Panc1 (cell line): ENCODE measurements at regions not wholly inside any gene's neighbourhood (a gene's known extent, or its start where the extent isn't known, plus 50 kb on each side); places are given as distances from the start of the nearest gene placed in this dataset.
"Not testable (repeated sequence)": the region's sequence is repeated elsewhere in the genome, so short reads cannot be mapped to it uniquely, and the experiment has no call there.

Experiments
- ATAC-seq: fragments of 200-7000 bp; cut with Tn5 transposase; 2 replicates; pipeline ENCODE4 v1.9.1; 2020; ENCODE audit warnings: mild to moderate bottlenecking, moderate library complexity
- BruUV-seq: library from RNA; stranded (reverse); fragments of 400-500 nt; replicated peaks from 2 replicates; lab custom pipeline; 2021; lab: Mats Ljungman, UMichigan
- CTCF ChIA-PET: fragments of 300-600 bp; sonication (Branson Sonifier 250); formaldehyde crosslinking; loops from one replicate; lab custom pipeline; 2022; ENCODE audit warnings: antibody characterized with exemption; lab: Charles Lee
- POLR2A ChIA-PET: fragments of 300-600 bp; sonication (Branson Sonifier 250); formaldehyde crosslinking; loops from one replicate; lab custom pipeline; 2022; ENCODE audit warnings: antibody characterized with exemption; lab: Charles Lee
- DNase-seq: peaks from one replicate; pipeline ENCODE4 v3.0.0-alpha.2; 2010; ENCODE audit warnings: low read depth, low spot score
- H3K27ac ChIP-seq: 2 replicates; pipeline ENCODE4 v1.5.1; 2011; ENCODE audit warnings: mild to moderate bottlenecking, low read length, inconsistent platforms
- H3K27me3 ChIP-seq: fragments of 200-500 bp; sonication (Bioruptor generic); 2 replicates; pipeline ENCODE4 v1.6.0; 2014; ENCODE audit warnings: low read length, inconsistent platforms; ENCODE audit not compliant: control insufficient read depth, insufficient read depth
- H3K36me3 ChIP-seq: fragments of 200-500 bp; sonication (Bioruptor generic); 2 replicates; pipeline ENCODE4 v1.5.1; 2014; ENCODE audit warnings: inconsistent platforms, mild to moderate bottlenecking, low read length, moderate library complexity; ENCODE audit not compliant: control insufficient read depth, insufficient read depth
- H3K4me1 ChIP-seq: 2 replicates; pipeline ENCODE4 v1.5.1; 2011; ENCODE audit warnings: inconsistent platforms, mild to moderate bottlenecking, low read length, moderate library complexity; ENCODE audit not compliant: control insufficient read depth, insufficient read depth
- H3K4me3 ChIP-seq, 2 experiments: 2 replicates each; pipeline ENCODE4 v1.5.1; 2011 to 2012; ENCODE audit warnings: low read depth in 2 of 2, low read length in 2 of 2, mild to moderate bottlenecking in 2 of 2, inconsistent platforms in 1 of 2, moderate library complexity in 1 of 2
- H3K9me3 ChIP-seq: fragments of 200-500 bp; sonication (Bioruptor generic); 2 replicates; pipeline ENCODE4 v1.5.1; 2014; ENCODE audit warnings: low read depth, mild to moderate bottlenecking, inconsistent platforms, low read length, moderate library complexity; ENCODE audit not compliant: control insufficient read depth, insufficient read depth
- CTCF ChIP-seq: fragments of 450-650 bp; IDR thresholded peaks from 2 replicates; pipeline ENCODE4 v1.5.1; 2017; ENCODE audit warnings: mild to moderate bottlenecking
- POLR2AphosphoS5 ChIP-seq: IDR thresholded peaks from 2 replicates; pipeline ENCODE4 v1.6.1; 2012; ENCODE audit warnings: mild to moderate bottlenecking, low read depth, low read length, moderate library complexity
- REST ChIP-seq, 2 experiments: IDR thresholded peaks; 2 replicates each; pipeline ENCODE4 v1.6.1; 2011 to 2012; ENCODE audit warnings: low read depth in 2 of 2, control low read depth in 1 of 2, low read length in 1 of 2, mild to moderate bottlenecking in 1 of 2, moderate library complexity in 1 of 2; ENCODE audit not compliant: insufficient read depth in 1 of 2
- SIN3A ChIP-seq: IDR thresholded peaks from 2 replicates; pipeline ENCODE4 v1.6.1; 2012; ENCODE audit warnings: low read depth, mild to moderate bottlenecking, low read length, moderate library complexity, borderline replicate concordance; ENCODE audit not compliant: insufficient read depth
- TCF7L2 ChIP-seq: IDR thresholded peaks from 2 replicates; pipeline ENCODE4 v1.6.1; 2011; ENCODE audit warnings: mild to moderate bottlenecking, low read depth, low read length, inconsistent platforms
- in situ Hi-C: cut with HindIII; loops from 2 replicates; pipeline ENCODE4 v1.10.0; 2016; ENCODE audit warnings: low sequenced_read_pairs, low pct_unique_long_range_greater_than_20kb
- intact Hi-C: fragments of 100-400 bp; cut with micrococcal nuclease; formaldehyde crosslinking; loops from one replicate; pipeline ENCODE4 v1.10.0; 2022; ENCODE audit not compliant: unreplicated experiment

GRCh38 chr6:140653972-140654371 lies 1279.5 kb upstream of the CITED2 start:
- Histone ChIP-seq H3K9me3 (no peaks in the 10 kb centered on the region), H3K36me3 (no peaks in the 10 kb centered on the region; the same call in 1 of the 2 replicates), H3K27me3 (no peaks in the 10 kb centered on the region), H3K4me1 (no peaks in the 10 kb centered on the region), H3K27ac (no peak overlapping the region), H3K4me3 (no peak overlapping the region)
- TF ChIP-seq POLR2AphosphoS5 (no peak), TCF7L2 (no peak), CTCF (no peak), REST (IDR thresholded peaks at IDR 0.05; ENCODE audit: insufficient read depth in 1 of 2, low read depth in 2 of 2, low read length in 1 of 2) (no peak), SIN3A (no peak)
- CTCF ChIA-PET: no interaction called here
- BruUV-seq: no TSS peak
- POLR2A ChIA-PET: no interaction called here
- in situ Hi-C loops (no loop called here), intact Hi-C loops (no loop called here)
- DNase-seq (no peak), ATAC-seq (no peak)

- in situ Hi-C loops: no loop called here
- H3K36me3 ChIP-seq: no peaks in the 10 kb centered on the region; the same call in 1 of the 2 replicates
- no peak for TF ChIP-seq CTCF
These were observed 1279.1 kb upstream of the CITED2 start for GRCh38 chr6:140653506-140653905.

GRCh38 chr6:140649502-140649901 lies 1275.1 kb upstream of the CITED2 start:
- POLR2A ChIA-PET, H3K36me3 ChIP-seq, H3K27me3 ChIP-seq, H3K4me3 ChIP-seq, H3K27ac ChIP-seq, BruUV-seq, CTCF ChIA-PET, intact Hi-C loops, H3K9me3 ChIP-seq, ATAC-seq, in situ Hi-C loops, DNase-seq, H3K4me1 ChIP-seq: not testable (repeated sequence)

More at GRCh38 chr6:140653506-140653905, 1279.1 kb upstream of the CITED2 start:
- no peak overlapping the region for H3K4me3 ChIP-seq
- H3K27me3 ChIP-seq: no peaks in the 10 kb centered on the region
- ATAC-seq (no peak), DNase-seq (no peak)
- H3K9me3 ChIP-seq: no peaks in the 10 kb centered on the region
- BruUV-seq: no TSS peak
- ChIA-PET POLR2A (no interaction called here), CTCF (no interaction called here)
- no peaks in the 10 kb centered on the region for H3K4me1 ChIP-seq
- intact Hi-C loops: no loop called here
- H3K27ac ChIP-seq: no peak overlapping the region

- H3K27me3 ChIP-seq, CTCF ChIA-PET, ATAC-seq, H3K4me3 ChIP-seq, intact Hi-C loops, H3K27ac ChIP-seq, POLR2A ChIA-PET, H3K4me1 ChIP-seq, H3K36me3 ChIP-seq, in situ Hi-C loops, H3K9me3 ChIP-seq, DNase-seq, BruUV-seq: not testable (repeated sequence)
These were observed 1272.9 kb upstream of the CITED2 start for GRCh38 chr6:140647322-140647721.
